HuH-7.5 (cell line): ENCODE measurements at regions not wholly inside any gene's neighbourhood (a gene's known extent, or its start where the extent isn't known, plus 50 kb on each side); places are given as distances from the start of the nearest gene placed in this dataset.
"Not testable (repeated sequence)": the region's sequence is repeated elsewhere in the genome, so short reads cannot be mapped to it uniquely, and the experiment has no call there.

Experiments used
- DNase-seq: peaks from one replicate; pipeline ENCODE4 v3.0.0; 2011; ENCODE audit warnings: low spot score

DNA sequence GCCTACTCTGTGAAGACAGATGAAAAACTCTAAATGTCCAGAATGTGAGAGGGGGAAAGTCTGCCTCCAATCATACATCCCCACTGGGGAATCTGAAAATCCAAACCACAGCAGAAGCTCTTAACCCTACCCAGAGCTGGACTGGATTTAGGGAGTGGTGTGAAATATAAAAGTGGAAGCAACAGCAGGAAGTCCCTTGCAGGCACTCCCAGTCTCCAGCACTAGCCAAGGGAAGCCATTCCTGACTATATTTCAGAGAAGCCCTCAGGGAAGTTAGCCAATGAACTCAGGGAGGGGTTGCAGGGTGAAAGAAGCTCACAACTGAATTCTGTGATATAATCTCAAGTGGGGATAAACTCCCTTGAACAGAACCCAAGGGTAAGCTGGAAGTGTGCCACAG is 51.5 kb downstream of the CRPPA start:
- no peak for DNase-seq

- DNase-seq: not testable (repeated sequence)
Observed at GRCh38 chr7:16369309-16369708, 52.0 kb downstream of the CRPPA start.

DNA sequence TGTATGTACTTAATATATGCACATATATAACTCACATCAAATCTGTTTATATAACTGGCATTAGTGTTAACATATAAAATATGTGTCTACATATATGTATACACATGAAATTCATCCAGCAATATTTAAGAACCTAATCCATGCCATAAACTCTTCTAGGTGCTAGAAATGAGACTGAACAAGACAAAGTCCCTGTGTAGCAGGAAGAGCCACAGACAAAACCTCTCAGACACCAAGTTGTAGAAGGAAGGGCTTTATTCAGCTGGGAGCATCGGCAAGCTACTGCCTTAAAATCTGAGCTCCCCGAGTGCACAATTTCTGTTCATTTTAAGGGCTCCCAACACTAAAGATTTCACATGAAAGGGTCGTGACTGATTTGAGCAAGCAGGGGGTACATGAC is 52.5 kb downstream of the CRPPA start:
- DNase-seq: no peak

DNA sequence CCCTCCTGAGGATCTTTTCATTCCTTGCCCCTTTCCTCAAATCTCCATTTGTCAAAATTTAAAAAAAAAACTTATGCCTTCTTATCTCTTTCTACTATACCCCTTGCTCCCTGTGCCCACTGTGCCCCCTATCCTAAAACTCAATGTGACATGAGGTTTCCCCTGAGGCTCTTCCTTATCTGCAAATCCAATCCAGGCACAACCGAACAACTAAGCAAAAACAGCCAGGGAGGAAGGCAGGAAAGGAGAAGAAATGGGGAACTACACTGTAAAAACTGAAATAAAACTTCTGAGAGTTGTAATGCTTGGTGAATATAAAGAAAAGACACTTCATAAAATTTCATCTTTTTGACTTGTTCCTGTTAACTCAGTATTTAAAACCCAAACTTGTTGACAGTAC is 54.2 kb downstream of the CRPPA start:
- DNase-seq: no peak

DNA sequence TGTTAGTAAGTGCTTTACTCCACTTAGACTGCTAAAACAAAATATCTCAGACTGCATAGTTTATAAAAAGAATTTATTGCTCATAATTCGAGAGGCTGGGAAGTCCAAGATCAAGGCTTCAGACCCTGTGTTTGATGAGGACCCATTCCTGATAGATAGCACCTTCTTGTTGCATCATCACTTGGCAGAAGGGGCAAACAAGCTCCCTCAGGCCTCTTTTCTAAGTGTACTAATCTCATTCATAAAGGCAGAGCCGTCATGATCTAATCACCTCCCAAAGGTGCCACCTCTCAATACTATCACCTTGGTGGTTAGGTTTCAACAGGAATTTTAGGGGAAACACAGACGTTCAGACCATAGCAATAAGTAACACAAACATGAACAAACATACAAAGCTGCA is 55.4 kb downstream of the CRPPA start:
- DNase-seq: no peak

- DNase-seq: no peak
Observed at GRCh38 chr7:16365177-16365576, 56.2 kb downstream of the CRPPA start.

- no peak for DNase-seq
Observed at GRCh38 chr7:16359216-16359615, 62.1 kb downstream of the CRPPA start.

DNA sequence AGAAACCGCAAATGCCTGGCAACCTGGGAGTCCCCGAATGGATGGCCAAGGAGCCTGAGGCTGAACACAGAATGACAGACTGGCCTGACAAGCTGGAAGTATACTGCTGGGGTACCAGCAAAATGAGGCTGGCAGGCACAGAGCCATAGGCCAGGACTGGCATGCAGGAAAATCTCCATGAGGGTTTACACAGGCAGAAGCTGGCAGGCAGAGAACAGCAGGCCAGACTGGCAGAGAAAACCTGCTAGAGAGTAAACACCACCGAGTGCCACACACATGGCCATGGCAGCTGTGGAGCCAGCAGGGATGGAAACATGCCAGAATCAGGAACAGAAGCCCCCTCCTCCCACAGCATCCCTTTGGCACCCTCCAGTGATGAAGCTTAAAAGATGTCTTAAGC is 63.4 kb downstream of the CRPPA start:
- DNase-seq: no peak

DNA sequence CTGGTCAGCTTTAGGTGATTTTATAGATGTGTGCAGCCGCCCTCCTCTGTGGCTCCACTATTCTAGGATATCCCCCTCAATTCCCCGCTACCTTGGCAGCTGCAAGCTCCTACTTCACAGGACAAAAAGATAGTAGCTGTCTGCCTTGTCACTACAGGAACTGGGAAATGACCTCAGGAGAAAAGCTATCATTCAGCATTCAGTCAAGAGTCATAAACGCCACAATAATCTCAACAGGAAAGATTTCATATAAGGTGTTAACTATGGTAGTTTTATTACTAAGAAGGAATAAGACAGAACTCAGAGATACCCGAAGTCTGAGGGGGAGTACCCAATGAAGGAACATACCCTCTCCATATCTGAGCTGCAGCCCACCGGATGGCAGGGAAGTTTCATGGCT is 63.9 kb downstream of the CRPPA start:
- DNase-seq: no peak

DNA sequence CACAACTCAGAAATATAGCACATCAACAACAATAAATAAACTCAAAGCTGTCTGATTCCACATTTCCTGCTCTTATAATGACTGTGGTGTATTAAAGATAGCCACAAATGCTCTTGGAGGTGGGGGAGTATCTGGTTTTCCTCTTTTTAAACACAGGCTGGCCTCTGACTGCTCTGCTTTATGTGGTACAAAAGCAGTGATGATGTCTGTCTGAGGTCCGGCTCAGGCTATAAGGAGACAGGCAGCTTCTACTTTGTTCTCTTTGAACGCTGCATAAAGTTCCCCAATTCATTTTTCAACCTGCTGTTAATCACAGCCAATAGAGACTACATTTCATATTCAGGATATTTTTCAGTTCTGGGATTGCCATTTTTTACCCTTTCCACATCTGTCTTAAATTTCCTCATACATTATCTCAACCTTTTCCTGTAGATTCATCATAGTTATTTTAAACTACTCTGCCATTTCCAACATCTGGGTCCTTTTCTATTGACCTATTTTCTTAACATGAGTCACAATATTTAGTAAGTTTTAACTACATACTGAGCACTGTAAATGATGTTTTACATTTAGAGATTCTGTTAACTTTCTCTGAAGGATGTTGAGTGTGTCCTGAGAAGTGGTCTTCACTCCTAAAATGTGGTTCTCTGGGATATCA is 64.9 kb downstream of the CRPPA start:
- DNase-seq: no peak

- no peak for DNase-seq
Observed at GRCh38 chr7:16354573-16354972, 66.8 kb downstream of the CRPPA start.

GRCh38 chr7:16353226-16353625 is 68.1 kb downstream of the CRPPA start:
- DNase-seq: no peak

- no peak for DNase-seq
Observed at GRCh38 chr7:16350634-16351033, 70.7 kb downstream of the CRPPA start.

DNA sequence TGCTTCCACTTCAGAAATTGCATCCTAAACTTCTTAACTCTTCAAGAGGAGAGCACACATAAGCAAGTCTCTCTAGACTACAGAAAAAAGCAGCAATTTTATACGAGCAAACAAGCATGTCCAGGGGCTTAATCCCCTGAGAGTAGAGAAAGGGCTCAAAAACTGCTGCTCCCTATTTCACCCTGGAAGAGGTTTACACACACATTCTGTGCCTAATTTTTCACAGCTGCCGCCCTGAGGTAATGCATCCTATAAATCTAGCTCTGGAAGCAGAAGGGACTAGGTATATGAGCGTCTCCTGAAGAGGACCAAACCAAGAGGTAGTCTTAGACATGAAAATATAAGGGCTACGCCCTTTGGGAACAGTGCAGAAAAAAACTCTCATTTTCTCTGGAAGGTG is 73.1 kb downstream of the CRPPA start:
- DNase-seq: no peak

DNA sequence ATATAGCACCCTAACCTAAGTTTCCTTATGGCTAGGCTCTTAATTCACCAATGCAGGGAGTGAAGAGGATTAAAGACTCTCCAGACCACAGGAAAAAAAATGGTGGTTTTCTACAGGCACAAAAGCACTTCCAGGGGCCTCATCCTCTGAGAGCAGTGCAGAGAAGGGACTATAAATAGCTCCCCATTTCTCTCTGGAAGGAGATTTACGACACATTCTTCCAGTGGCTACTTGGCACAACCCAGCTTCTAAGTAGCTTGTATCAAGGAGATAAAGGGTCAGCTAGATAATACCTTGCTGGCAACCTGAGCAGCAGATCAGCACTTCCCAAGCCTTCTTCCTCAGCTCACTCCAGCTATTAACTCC is 73.5 kb downstream of the CRPPA start:
- no peak for DNase-seq

DNA sequence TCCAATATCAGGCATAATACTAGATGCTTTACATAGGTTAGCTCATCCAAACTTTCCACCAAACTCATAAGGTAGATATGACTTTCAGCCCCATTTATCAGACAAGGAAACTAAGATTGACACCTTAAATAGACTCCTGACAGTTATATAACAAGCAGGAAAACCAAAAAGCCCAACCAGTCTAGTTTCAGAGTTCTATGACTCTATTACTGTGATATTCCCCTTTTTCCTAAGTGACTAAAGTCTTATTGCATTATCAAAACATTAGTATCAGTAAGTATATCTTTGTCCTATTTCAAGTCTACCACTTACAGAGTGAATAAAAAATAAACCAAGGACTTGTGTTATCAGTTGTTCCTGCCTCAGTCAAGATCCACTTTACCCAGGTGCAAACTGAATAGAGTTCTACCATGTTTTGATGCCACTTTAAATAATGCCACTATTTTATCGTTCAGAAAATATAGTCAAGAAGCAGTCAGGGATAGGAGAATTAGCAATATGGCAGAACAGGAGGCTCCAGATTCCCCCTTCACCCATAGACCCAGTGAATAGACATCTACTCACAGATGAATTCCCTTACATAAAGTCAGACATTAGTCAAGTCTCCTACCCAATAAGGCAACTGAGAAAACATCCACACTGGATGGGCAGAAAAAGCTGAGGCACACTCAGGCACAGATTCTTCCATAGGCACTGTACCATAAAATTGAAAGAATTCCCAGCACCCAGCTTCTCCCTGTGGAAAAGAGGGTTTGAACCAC is 74.1 kb downstream of the CRPPA start:
- DNase-seq: no peak

DNA sequence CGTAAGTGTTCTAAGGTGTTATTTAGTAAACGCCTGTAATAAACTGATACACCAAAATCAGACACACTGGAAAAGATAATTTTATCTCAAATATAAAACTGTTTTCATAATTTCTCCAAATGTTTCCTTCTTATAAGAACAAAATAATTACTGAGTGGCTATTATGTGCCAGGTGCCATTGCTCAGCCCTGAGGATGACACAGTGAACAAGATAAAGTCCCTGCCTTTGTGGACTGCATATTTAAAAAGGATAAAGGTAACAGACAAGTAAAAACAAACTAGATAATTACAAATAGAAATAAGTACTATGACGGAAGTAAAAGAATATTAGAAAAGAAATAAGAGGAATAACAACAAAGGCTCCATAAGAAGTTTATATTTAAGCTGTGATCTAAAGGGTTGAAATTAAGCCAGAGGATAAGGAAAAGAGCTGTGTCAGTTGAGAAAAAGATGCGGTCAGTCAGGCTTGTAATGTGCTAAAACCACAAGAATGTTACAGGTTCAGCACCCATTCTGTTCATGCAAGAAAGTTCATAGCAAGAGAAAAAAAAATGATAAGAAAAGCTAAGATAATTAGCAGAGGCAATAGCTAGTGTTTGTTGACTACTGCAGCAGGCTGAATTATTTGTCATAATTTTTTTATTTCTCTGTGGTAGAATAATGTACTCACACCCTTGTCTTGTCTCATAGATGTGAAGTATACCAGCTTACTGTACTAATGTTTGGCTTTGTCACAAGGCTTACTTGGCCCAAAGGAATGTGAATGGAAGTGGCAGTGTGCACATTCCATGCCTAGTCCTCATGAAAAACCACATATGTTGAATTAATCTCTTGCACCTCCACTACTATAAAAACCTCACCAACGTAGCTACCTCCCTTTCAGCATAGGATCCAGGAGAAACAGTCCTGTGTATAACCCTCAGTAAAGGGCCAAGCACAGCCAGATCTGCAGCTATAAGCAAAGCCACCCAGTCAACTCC is 75.1 kb downstream of the CRPPA start:
- DNase-seq: no peak

GRCh38 chr7:16344927-16345326 is 76.4 kb downstream of the CRPPA start:
- DNase-seq: no peak

DNA sequence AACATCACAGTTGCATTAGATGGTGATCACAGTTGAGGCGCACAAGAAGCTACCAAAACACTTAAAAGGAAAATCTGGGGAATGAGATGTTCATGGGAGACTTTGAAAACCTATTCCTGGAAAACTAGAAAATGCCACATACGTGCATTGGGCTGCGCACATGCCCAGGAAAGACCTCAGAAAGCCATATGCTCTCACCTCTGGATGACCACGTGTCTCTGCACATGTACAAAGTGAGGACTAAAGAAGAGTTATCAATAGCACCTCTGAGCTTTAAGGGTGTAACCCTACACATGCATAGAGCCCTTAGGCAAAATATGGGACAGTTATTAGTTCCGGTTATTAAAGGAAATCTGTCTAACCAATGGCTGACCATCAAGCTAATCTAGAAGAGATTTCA is 77.7 kb downstream of the CRPPA start:
- DNase-seq: no peak

- no peak for DNase-seq
Observed at GRCh38 chr7:16338065-16338464, 83.3 kb downstream of the CRPPA start.

GRCh38 chr7:16326106-16326505 is 95.2 kb downstream of the CRPPA start:
- DNase-seq: no peak

GRCh38 chr7:16323313-16323712 is 98.0 kb downstream of the CRPPA start:
- no peak for DNase-seq
